ENCODE measurements at regions not wholly inside any gene's neighbourhood (a gene's known extent, or its start where the extent isn't known, plus 50 kb on each side); places are given as distances from the start of the nearest gene placed in this dataset.

- TF ChIP-seq CTCF (IDR thresholded peaks at IDR 0.05) (no peak), POLR2AphosphoS5 (IDR thresholded peaks at IDR 0.05) (no peak), EP300 (IDR thresholded peaks at IDR 0.05) (no peak), POLR2A (IDR thresholded peaks at IDR 0.05; ENCODE audit: low read depth) (no peak)
- 100% methylated on average over 1 of the region's 1 CpG for WGBS
- Histone ChIP-seq H3K4me3 (no peak overlapping the region), H3K27ac (replicated peaks in 1 of 4) (no peak overlapping the region), H3K9me3 (peaks cover 0 to 4% (median 0%) of the 10 kb centered on the region in 4 donors), H3K4me1 (peaks cover 0 to 7% (median 6%) of the 10 kb centered on the region in 4 donors), H3K27me3 (no peaks in the 10 kb centered on the region), H3K36me3 (no peaks in the 10 kb centered on the region)
- intact Hi-C loops (cut with DNase I): no loop called here
- DNase-seq (ENCODE audit: extremely low spot score): no peak
These were observed 103.5 kb downstream of the ELAPOR2 start for GRCh38 chr7:86955895-86956503.

GRCh38 chr7:86954971-86955370 is 104.5 kb downstream of the ELAPOR2 start:
- Histone ChIP-seq H3K36me3 (no peaks in the 10 kb centered on the region), H3K27ac (replicated peaks in 1 of 4) (no peak overlapping the region), H3K4me3 (no peak overlapping the region), H3K9me3 (peaks cover 0 to 4% (median 0%) of the 10 kb centered on the region in 4 donors), H3K27me3 (no peaks in the 10 kb centered on the region), H3K4me1 (peaks cover 0 to 7% (median 6%) of the 10 kb centered on the region in 4 donors)
- intact Hi-C loops (cut with DNase I): no loop called here
- TF ChIP-seq POLR2A (IDR thresholded peaks at IDR 0.05; ENCODE audit: low read depth): no peak
- TF ChIP-seq POLR2AphosphoS5 (IDR thresholded peaks at IDR 0.05): no peak
- no peak for TF ChIP-seq EP300 (IDR thresholded peaks at IDR 0.05)
- TF ChIP-seq CTCF (IDR thresholded peaks at IDR 0.05): no peak
- no peak for DNase-seq (ENCODE audit: extremely low spot score)

- no peaks in the 10 kb centered on the region for H3K27me3 ChIP-seq
- H3K36me3 ChIP-seq: no peaks in the 10 kb centered on the region
- WGBS: 62% methylated on average over 3 of the region's 3 CpGs
- TF ChIP-seq POLR2AphosphoS5 (IDR thresholded peaks at IDR 0.05): no peak
- TF ChIP-seq POLR2A (IDR thresholded peaks at IDR 0.05; ENCODE audit: low read depth): no peak
- TF ChIP-seq EP300 (IDR thresholded peaks at IDR 0.05): no peak
- no peak for TF ChIP-seq CTCF (IDR thresholded peaks at IDR 0.05)
- no peak overlapping the region for H3K4me3 ChIP-seq
- H3K27ac ChIP-seq (replicated peaks in 1 of 4): no peak overlapping the region
- intact Hi-C loops (cut with DNase I): no loop called here
- peaks cover 0 to 7% (median 6%) of the 10 kb centered on the region in 4 donors for H3K4me1 ChIP-seq
- DNase-seq (ENCODE audit: extremely low spot score): no peak
- no peaks in the 10 kb centered on the region for H3K9me3 ChIP-seq
These were observed 105.7 kb downstream of the ELAPOR2 start for GRCh38 chr7:86953653-86954336.

GRCh38 chr7:86953219-86953618 is 106.2 kb downstream of the ELAPOR2 start:
- H3K36me3 ChIP-seq: no peaks in the 10 kb centered on the region
- H3K4me1 ChIP-seq: peaks cover 0 to 7% (median 6%) of the 10 kb centered on the region in 4 donors
- DNase-seq (ENCODE audit: extremely low spot score): no peak
- H3K9me3 ChIP-seq: no peaks in the 10 kb centered on the region
- no peak overlapping the region for H3K4me3 ChIP-seq
- TF ChIP-seq CTCF (IDR thresholded peaks at IDR 0.05) (no peak), POLR2A (IDR thresholded peaks at IDR 0.05; ENCODE audit: low read depth) (no peak), EP300 (IDR thresholded peaks at IDR 0.05) (no peak), POLR2AphosphoS5 (IDR thresholded peaks at IDR 0.05) (no peak)
- H3K27me3 ChIP-seq: no peaks in the 10 kb centered on the region
- intact Hi-C loops (cut with DNase I): no loop called here
- no peak overlapping the region for H3K27ac ChIP-seq (replicated peaks in 1 of 4)

Measured in esophagus muscularis mucosa (tissue), 4 donors.